WTC11 (cell line): ENCODE measurements at regions not wholly inside any gene's neighbourhood (a gene's known extent, or its start where the extent isn't known, plus 50 kb on each side); places are given as distances from the start of the nearest gene placed in this dataset.

Source experiments
- ATAC-seq: fragments of 200-7000 bp; cut with Tn5 transposase; 2 replicates; pipeline ENCODE4 v1.10.0; 2021; ENCODE audit warnings: mild to moderate bottlenecking, moderate library complexity
- CTCF ChIA-PET: fragments of 300-600 bp; sonication (Branson Sonifier 250); formaldehyde crosslinking; loops from one replicate; lab custom pipeline; 2021; ENCODE audit warnings: antibody characterized with exemption; lab: Charles Lee
- POLR2A ChIA-PET: fragments of 350-600 bp; sonication (Branson Sonifier 250); formaldehyde crosslinking; loops from one replicate; lab custom pipeline; 2021; ENCODE audit warnings: antibody characterized with exemption; lab: Charles Lee
- DNase-seq: peaks from one replicate; pipeline ENCODE4 v3.0.0; 2021; ENCODE audit warnings: low spot score
- H3K27ac Mint-ChIP-seq: 2 replicates; pipeline ENCODE4 v1.8.0; 2021; ENCODE audit warnings: mixed read lengths
- H3K27me3 Mint-ChIP-seq: 2 replicates; pipeline ENCODE4 v1.8.0; 2021; ENCODE audit warnings: low read depth, mild to moderate bottlenecking, moderate library complexity, mixed read lengths
- H3K36me3 Mint-ChIP-seq: 2 replicates; pipeline ENCODE4 v1.8.0; 2021; ENCODE audit warnings: mixed read lengths
- H3K4me1 Mint-ChIP-seq: 2 replicates; pipeline ENCODE4 v1.8.0; 2022; ENCODE audit warnings: mixed read lengths
- H3K4me3 Mint-ChIP-seq: 2 replicates; pipeline ENCODE4 v1.8.0; 2021; ENCODE audit warnings: mild to moderate bottlenecking, moderate library complexity, mixed read lengths
- H3K9me3 Mint-ChIP-seq: 2 replicates; pipeline ENCODE4 v1.8.0; 2021; ENCODE audit warnings: mixed read lengths
- ATF6 ChIP-seq: sonication (generic); formaldehyde crosslinking; IDR thresholded peaks from 2 replicates; pipeline ENCODE4 v1.8.1; 2023; ENCODE audit warnings: mild to moderate bottlenecking, missing genetic modification reagents
- CBFB ChIP-seq: sonication (generic); formaldehyde crosslinking; IDR thresholded peaks from 2 replicates; pipeline ENCODE4 v1.8.1; 2022; ENCODE audit warnings: mild to moderate bottlenecking, low read depth, missing genetic modification reagents
- CREM ChIP-seq: sonication (generic); formaldehyde crosslinking; IDR thresholded peaks from 2 replicates; pipeline ENCODE4 v1.8.1; 2022; ENCODE audit warnings: mild to moderate bottlenecking, missing genetic modification reagents, moderate library complexity
- ESRRA ChIP-seq: sonication (generic); formaldehyde crosslinking; IDR thresholded peaks from 2 replicates; pipeline ENCODE4 v1.8.1; 2022; ENCODE audit warnings: mild to moderate bottlenecking, missing genetic modification reagents, borderline replicate concordance
- ETV6 ChIP-seq: sonication (generic); formaldehyde crosslinking; IDR thresholded peaks from 2 replicates; pipeline ENCODE4 v1.8.1; 2022; ENCODE audit warnings: mild to moderate bottlenecking, missing genetic modification reagents
- GRHL2 ChIP-seq: fragments of 250-450 bp; sonication (Bioruptor Pico); IDR thresholded peaks from 2 replicates; pipeline ENCODE4 v1.8.0; 2022; ENCODE audit warnings: mild to moderate bottlenecking, moderate library complexity; ENCODE audit not compliant: insufficient replicate concordance, severe bottlenecking
- GTF2I ChIP-seq: fragments of 250-450 bp; sonication (Bioruptor Pico); conservative IDR thresholded peaks from 2 replicates; pipeline ENCODE4 v1.4.0; 2021; ENCODE audit warnings: mild to moderate bottlenecking
- HMGA2 ChIP-seq: fragments of 250-450 bp; sonication (Bioruptor Pico); IDR thresholded peaks from 2 replicates; pipeline ENCODE4 v1.4.0; 2021; ENCODE audit warnings: mild to moderate bottlenecking, moderate library complexity
- KAT7 ChIP-seq: sonication (generic); formaldehyde crosslinking; IDR thresholded peaks from 2 replicates; pipeline ENCODE4 v1.8.1; 2023; ENCODE audit warnings: missing genetic modification reagents, mild to moderate bottlenecking, borderline replicate concordance
- NFYB ChIP-seq: sonication (generic); formaldehyde crosslinking; conservative IDR thresholded peaks from 2 replicates; pipeline ENCODE4 v1.8.0; 2022; ENCODE audit warnings: low read depth, missing genetic modification reagents
- NR1H2 ChIP-seq: sonication (generic); formaldehyde crosslinking; IDR thresholded peaks from 2 replicates; pipeline ENCODE4 v1.9.0; 2021; ENCODE audit warnings: mild to moderate bottlenecking, moderate library complexity, missing genetic modification reagents
- NR2C2 ChIP-seq: sonication (generic); formaldehyde crosslinking; IDR thresholded peaks from 2 replicates; pipeline ENCODE4 v1.8.0; 2022; ENCODE audit warnings: mild to moderate bottlenecking, missing genetic modification reagents
- OVOL2 ChIP-seq: fragments of 250-450 bp; sonication (Bioruptor Pico); IDR thresholded peaks from 2 replicates; pipeline ENCODE4 v1.9.0; 2021; ENCODE audit warnings: mild to moderate bottlenecking, borderline replicate concordance
- SMAD4 ChIP-seq: sonication (generic); formaldehyde crosslinking; IDR thresholded peaks from 2 replicates; pipeline ENCODE4 v1.8.0; 2022; ENCODE audit warnings: mild to moderate bottlenecking, missing genetic modification reagents
- SOX15 ChIP-seq: fragments of 250-450 bp; sonication (Bioruptor Pico); IDR thresholded peaks from 2 replicates; pipeline ENCODE4 v1.9.0; 2021; ENCODE audit warnings: mild to moderate bottlenecking
- TCF7 ChIP-seq: sonication (generic); formaldehyde crosslinking; IDR thresholded peaks from 2 replicates; pipeline ENCODE4 v1.8.0; 2022; ENCODE audit warnings: mild to moderate bottlenecking, low read depth, missing genetic modification reagents, moderate library complexity
- TEAD1 ChIP-seq: sonication (generic); formaldehyde crosslinking; IDR thresholded peaks from 2 replicates; pipeline ENCODE4 v1.8.0; 2022; ENCODE audit warnings: mild to moderate bottlenecking, missing genetic modification reagents
- ZBTB43 ChIP-seq: sonication (generic); formaldehyde crosslinking; IDR thresholded peaks from 2 replicates; pipeline ENCODE4 v1.8.1; 2023; ENCODE audit warnings: mild to moderate bottlenecking, missing genetic modification reagents
- ZNF232 ChIP-seq: sonication (generic); formaldehyde crosslinking; IDR thresholded peaks from 2 replicates; pipeline ENCODE4 v1.8.0; 2022; ENCODE audit warnings: mild to moderate bottlenecking, missing genetic modification reagents
- ZNF396 ChIP-seq: fragments of 250-450 bp; sonication (Bioruptor Pico); IDR thresholded peaks from 2 replicates; pipeline ENCODE4 v1.8.0; 2021; ENCODE audit warnings: mild to moderate bottlenecking, moderate library complexity, borderline replicate concordance
- ZNF416 ChIP-seq: fragments of 250-450 bp; sonication (Bioruptor Pico); IDR thresholded peaks from 2 replicates; pipeline ENCODE4 v1.9.0; 2021; ENCODE audit warnings: mild to moderate bottlenecking, inconsistent platforms
- ZNF425 ChIP-seq: fragments of 250-450 bp; sonication (Bioruptor Pico); conservative IDR thresholded peaks from 2 replicates; pipeline ENCODE4 v1.9.0; 2021; ENCODE audit warnings: mild to moderate bottlenecking
- ZNF671 ChIP-seq: fragments of 250-450 bp; sonication (Bioruptor Pico); IDR thresholded peaks from 2 replicates; pipeline ENCODE4 v1.8.0; 2021; ENCODE audit warnings: mild to moderate bottlenecking
- TF ChIP-seq, protein P1 (sequence below): sonication (generic); formaldehyde crosslinking; IDR thresholded peaks from 2 replicates; pipeline ENCODE4 v1.8.0; 2022; ENCODE audit warnings: mild to moderate bottlenecking, missing genetic modification reagents
- TF ChIP-seq, protein P2 (sequence below): fragments of 250-450 bp; sonication (Bioruptor Pico); IDR thresholded peaks from 2 replicates; pipeline ENCODE4 v1.9.0; 2021; ENCODE audit warnings: mild to moderate bottlenecking
- TF ChIP-seq, protein P3 (sequence below): sonication (generic); formaldehyde crosslinking; IDR thresholded peaks from 2 replicates; pipeline ENCODE4 v1.8.0; 2023; ENCODE audit warnings: missing genetic modification reagents
- TF ChIP-seq, protein P4 (sequence below): sonication (generic); formaldehyde crosslinking; conservative IDR thresholded peaks from 2 replicates; pipeline ENCODE4 v1.8.1; 2022; ENCODE audit warnings: mild to moderate bottlenecking, missing genetic modification reagents

- no peaks in the 10 kb centered on the region; the same call in 1 of the 2 replicates for H3K27me3 Mint-ChIP-seq
- no peak for DNase-seq
- TF ChIP-seq ESRRA (CRISPR knock-in tag) (no peak), GRHL2 (CRISPR knock-in tag) (no peak), ETV6 (no peak), ZNF425 (CRISPR knock-in tag) (no peak)
- no peaks in the 10 kb centered on the region for H3K4me1 Mint-ChIP-seq
- ChIA-PET POLR2A (no interaction called here), CTCF (no interaction called here)
- peaks cover 11% of the 10 kb centered on the region for H3K9me3 Mint-ChIP-seq
- H3K27ac Mint-ChIP-seq = no peak overlapping the region
- H3K4me3 Mint-ChIP-seq = no peak overlapping the region
- no peaks in the 10 kb centered on the region for H3K36me3 Mint-ChIP-seq
- no peak for ATAC-seq
Observed at GRCh38 chrX:121245763-121246162, 198.4 kb downstream of the GLUD2 start.

DNA sequence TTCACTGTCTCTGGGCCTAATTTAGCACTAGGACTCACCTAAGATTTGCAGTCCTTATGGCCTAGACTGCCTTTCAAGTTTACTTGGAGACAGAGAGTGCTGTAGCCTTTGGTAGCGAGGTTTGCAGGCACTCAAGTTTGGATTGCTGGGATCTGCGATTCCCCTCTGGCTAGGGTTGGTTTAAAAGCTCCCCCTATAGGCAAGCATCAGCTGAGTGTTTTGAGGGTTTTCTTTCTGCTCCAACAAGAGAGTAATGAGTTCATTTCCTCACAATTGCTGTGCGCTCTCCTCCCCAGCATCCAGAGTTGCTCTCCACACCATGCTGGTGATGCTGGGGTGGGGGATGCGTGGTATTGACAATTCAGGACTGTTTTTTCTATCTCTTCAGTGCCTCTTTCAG is 206.9 kb downstream of the GLUD2 start:
- DNase-seq = no peak
- Mint-ChIP-seq H3K36me3 (no peaks in the 10 kb centered on the region), H3K27ac (no peak overlapping the region), H3K27me3 (no peaks in the 10 kb centered on the region; the same call in 1 of the 2 replicates), H3K4me3 (no peak overlapping the region), H3K9me3 (peaks cover 10% of the 10 kb centered on the region)
- TF ChIP-seq ZBTB43 (CRISPR knock-in tag) (no peak), CBFB (CRISPR knock-in tag) (no peak), ZNF671 (no peak), ETV6 (no peak), CREM (no peak), SOX15 (CRISPR knock-in tag) (no peak), NFYB (CRISPR knock-in tag) (no peak), KAT7 (CRISPR knock-in tag) (no peak), HMGA2 (CRISPR knock-in tag) (no peak), SMAD4 (CRISPR knock-in tag) (no peak), ZNF232 (CRISPR knock-in tag) (no peak), NR1H2 (CRISPR knock-in tag) (no peak)
- TF ChIP-seq, protein P1, sequence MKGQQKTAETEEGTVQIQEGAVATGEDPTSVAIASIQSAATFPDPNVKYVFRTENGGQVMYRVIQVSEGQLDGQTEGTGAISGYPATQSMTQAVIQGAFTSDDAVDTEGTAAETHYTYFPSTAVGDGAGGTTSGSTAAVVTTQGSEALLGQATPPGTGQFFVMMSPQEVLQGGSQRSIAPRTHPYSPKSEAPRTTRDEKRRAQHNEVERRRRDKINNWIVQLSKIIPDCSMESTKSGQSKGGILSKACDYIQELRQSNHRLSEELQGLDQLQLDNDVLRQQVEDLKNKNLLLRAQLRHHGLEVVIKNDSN (CRISPR knock-in tag) = no peak
- TF ChIP-seq, all 79 proteins: peak for 0
- H3K4me1 Mint-ChIP-seq = no peaks in the 10 kb centered on the region
- ATAC-seq = peak; percentile 86
- ChIA-PET CTCF (interaction anchor here (0.6 to 1.0 kb wide), 4 partner anchors 249 to 465 kb away, joined by 3 to 4 read pairs (median 3); no protein-coding TSS in a partner anchor), POLR2A (no interaction called here)

- no peak overlapping the region for H3K27ac Mint-ChIP-seq
- ATAC-seq (no peak), DNase-seq (no peak)
- no peaks in the 10 kb centered on the region for H3K4me1 Mint-ChIP-seq
- ChIA-PET POLR2A (no interaction called here), CTCF (no interaction called here)
- no peaks in the 10 kb centered on the region for H3K36me3 Mint-ChIP-seq
- H3K4me3 Mint-ChIP-seq = no peak overlapping the region
- H3K27me3 Mint-ChIP-seq = no peaks in the 10 kb centered on the region
- H3K9me3 Mint-ChIP-seq = no peaks in the 10 kb centered on the region
- TF ChIP-seq TEAD1 (no peak), GTF2I (CRISPR knock-in tag) (no peak), NR1H2 (CRISPR knock-in tag) (no peak), ATF6 (CRISPR knock-in tag) (no peak), TCF7 (CRISPR knock-in tag) (no peak), SOX15 (CRISPR knock-in tag) (no peak), ZNF396 (CRISPR knock-in tag) (no peak), ZNF416 (no peak), OVOL2 (CRISPR knock-in tag) (no peak), NR2C2 (CRISPR knock-in tag) (no peak)
- TF ChIP-seq, protein P2, sequence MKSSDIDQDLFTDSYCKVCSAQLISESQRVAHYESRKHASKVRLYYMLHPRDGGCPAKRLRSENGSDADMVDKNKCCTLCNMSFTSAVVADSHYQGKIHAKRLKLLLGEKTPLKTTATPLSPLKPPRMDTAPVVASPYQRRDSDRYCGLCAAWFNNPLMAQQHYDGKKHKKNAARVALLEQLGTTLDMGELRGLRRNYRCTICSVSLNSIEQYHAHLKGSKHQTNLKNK = no peak
- TF ChIP-seq, protein P3, sequence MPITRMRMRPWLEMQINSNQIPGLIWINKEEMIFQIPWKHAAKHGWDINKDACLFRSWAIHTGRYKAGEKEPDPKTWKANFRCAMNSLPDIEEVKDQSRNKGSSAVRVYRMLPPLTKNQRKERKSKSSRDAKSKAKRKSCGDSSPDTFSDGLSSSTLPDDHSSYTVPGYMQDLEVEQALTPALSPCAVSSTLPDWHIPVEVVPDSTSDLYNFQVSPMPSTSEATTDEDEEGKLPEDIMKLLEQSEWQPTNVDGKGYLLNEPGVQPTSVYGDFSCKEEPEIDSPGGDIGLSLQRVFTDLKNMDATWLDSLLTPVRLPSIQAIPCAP = no peak
- TF ChIP-seq, protein P4, sequence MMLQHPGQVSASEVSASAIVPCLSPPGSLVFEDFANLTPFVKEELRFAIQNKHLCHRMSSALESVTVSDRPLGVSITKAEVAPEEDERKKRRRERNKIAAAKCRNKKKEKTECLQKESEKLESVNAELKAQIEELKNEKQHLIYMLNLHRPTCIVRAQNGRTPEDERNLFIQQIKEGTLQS (CRISPR knock-in tag) = no peak
Observed at GRCh38 chrX:121256647-121257046, 209.2 kb downstream of the GLUD2 start.
